PC-9 (cell line): ENCODE measurements at regions not wholly inside any gene's neighbourhood (a gene's known extent, or its start where the extent isn't known, plus 50 kb on each side); places are given as distances from the start of the nearest gene placed in this dataset.

Experiments used
- BruUV-seq: library from RNA; stranded (reverse); fragments of 400-500 nt; replicated peaks from 2 replicates; lab custom pipeline; 2021; lab: Mats Ljungman, UMichigan
- CTCF ChIA-PET: fragments of 300-600 bp; sonication (Branson Sonifier 250); formaldehyde crosslinking; loops from one replicate; lab custom pipeline; 2022; ENCODE audit warnings: antibody characterized with exemption; lab: Charles Lee
- POLR2A ChIA-PET: fragments of 300-600 bp; sonication (Branson Sonifier 250); formaldehyde crosslinking; loops from one replicate; lab custom pipeline; 2022; ENCODE audit warnings: antibody characterized with exemption; ENCODE audit not compliant: unreplicated experiment; lab: Charles Lee
- DNase-seq, 2 experiments: peaks; one replicate each; pipeline versions ENCODE4 v3.0.0 to v3.0.0-alpha.2; 2015 to 2022; ENCODE audit warnings: mixed read lengths in 1 of 2
- H2AFZ ChIP-seq: fragments of 200-600 bp; sonication (generic); 2 replicates; pipeline ENCODE4 v1.8.1; 2017; ENCODE audit warnings: antibody characterized with exemption
- H3F3A ChIP-seq: fragments of 200-600 bp; sonication (generic); 2 replicates; pipeline ENCODE4 v1.8.1; 2017; ENCODE audit warnings: antibody characterized with exemption, mild to moderate bottlenecking, low read depth; ENCODE audit not compliant: insufficient read depth
- H3K27ac ChIP-seq: fragments of 200-600 bp; sonication (generic); 2 replicates; pipeline ENCODE4 v1.6.1; 2016; ENCODE audit warnings: mixed run types
- H3K27me3 ChIP-seq: fragments of 200-600 bp; sonication (generic); 2 replicates; pipeline ENCODE4 v1.6.1; 2016; ENCODE audit warnings: low read depth, mixed run types; ENCODE audit not compliant: insufficient read depth
- H3K36me3 ChIP-seq: fragments of 200-600 bp; sonication (generic); 2 replicates; pipeline ENCODE4 v1.6.1; 2016; ENCODE audit warnings: low read depth, mixed run types
- H3K4me1 ChIP-seq: fragments of 200-600 bp; sonication (generic); replicated peaks from 2 replicates; pipeline ENCODE4 v1.6.1; 2016; ENCODE audit warnings: mixed run types; ENCODE audit not compliant: insufficient read depth
- H3K4me2 ChIP-seq: fragments of 200-600 bp; sonication (generic); 2 replicates; pipeline ENCODE4 v1.6.1; 2017; ENCODE audit warnings: mixed run types
- H3K4me3 ChIP-seq: fragments of 200-600 bp; sonication (generic); 2 replicates; pipeline ENCODE4 v1.6.1; 2016; ENCODE audit warnings: mixed run types
- H3K79me2 ChIP-seq: fragments of 200-600 bp; sonication (generic); 2 replicates; pipeline ENCODE4 v1.6.1; 2017; ENCODE audit warnings: low read depth, mixed run types
- H3K9me2 ChIP-seq: fragments of 200-600 bp; sonication (generic); 2 replicates; pipeline ENCODE4 v1.8.1; 2017; ENCODE audit warnings: mild to moderate bottlenecking; ENCODE audit not compliant: insufficient read depth
- H3K9me3 ChIP-seq: fragments of 200-600 bp; sonication (generic); 2 replicates; pipeline ENCODE4 v1.8.1; 2016; ENCODE audit warnings: low read depth; ENCODE audit not compliant: insufficient read depth
- H4K20me1 ChIP-seq: fragments of 200-600 bp; sonication (generic); 2 replicates; pipeline ENCODE4 v1.8.1; 2017; ENCODE audit not compliant: insufficient read depth
- CTCF ChIP-seq: fragments of 200-600 bp; sonication (generic); conservative IDR thresholded peaks from 2 replicates; pipeline ENCODE4 v1.6.1; 2017; ENCODE audit warnings: mixed run types, antibody characterized with exemption, mild to moderate bottlenecking, moderate library complexity
- EZH2 ChIP-seq: fragments of 200-600 bp; sonication (generic); IDR thresholded peaks from 2 replicates; pipeline ENCODE4 v1.8.0; 2017; ENCODE audit warnings: antibody characterized with exemption, low read depth
- intact Hi-C: fragments of 100-400 bp; cut with micrococcal nuclease; formaldehyde crosslinking; loops from one replicate; pipeline ENCODE4 v1.10.0; 2022; ENCODE audit not compliant: unreplicated experiment

- intact Hi-C loops: loop anchor here (1.0 kb wide), 1 partner anchor 1118 kb away; no protein-coding TSS in a partner anchor
- ChIA-PET POLR2A (no interaction called here), CTCF (interaction anchor here (0.6 to 2.7 kb wide), 3 partner anchors 85 to 1117 kb away, joined by 3 to 9 read pairs (median 3); no protein-coding TSS in a partner anchor)
- no peak for DNase-seq
- Histone ChIP-seq H3K4me2 (no peak overlapping the region), H3K9me2 (no peaks in the 10 kb centered on the region), H3K36me3 (no peaks in the 10 kb centered on the region), H3K79me2 (no peaks in the 10 kb centered on the region), H3K4me1 (no peaks in the 10 kb centered on the region), H4K20me1 (no peaks in the 10 kb centered on the region), H3K27me3 (no peaks in the 10 kb centered on the region), H3K4me3 (no peak overlapping the region), H2AFZ (no peak overlapping the region), H3K9me3 (no peaks in the 10 kb centered on the region), H3F3A (no peaks in the 10 kb centered on the region), H3K27ac (no peak overlapping the region)
- TF ChIP-seq CTCF (no peak), EZH2 (no peak)
- BruUV-seq: no TSS peak
Observed at GRCh38 chr6:74091794-74092157, 395.8 kb downstream of the CD109 start.

GRCh38 chr6:74091136-74091793 lies 395.3 kb downstream of the CD109 start:
- intact Hi-C loops: loop anchor here (1.0 kb wide), 1 partner anchor 1118 kb away; no protein-coding TSS in a partner anchor
- H3K79me2 ChIP-seq: no peaks in the 10 kb centered on the region
- no peaks in the 10 kb centered on the region for H3K9me2 ChIP-seq
- H3K4me1 ChIP-seq: no peaks in the 10 kb centered on the region
- no peak overlapping the region for H3K27ac ChIP-seq
- no peaks in the 10 kb centered on the region for H4K20me1 ChIP-seq
- no TSS peak for BruUV-seq
- H3K27me3 ChIP-seq: no peaks in the 10 kb centered on the region
- TF ChIP-seq EZH2: no peak
- TF ChIP-seq CTCF: peak; percentile 86
- no peak for DNase-seq
- POLR2A ChIA-PET: no interaction called here
- no peaks in the 10 kb centered on the region for H3K9me3 ChIP-seq
- no peak overlapping the region for H3K4me2 ChIP-seq
- CTCF ChIA-PET: interaction anchor here (0.5 to 2.7 kb wide), 4 partner anchors 86 to 1118 kb away, joined by 3 to 9 read pairs (median 3); no protein-coding TSS in a partner anchor
- H3K4me3 ChIP-seq: no peak overlapping the region
- no peaks in the 10 kb centered on the region for H3F3A ChIP-seq
- no peaks in the 10 kb centered on the region for H3K36me3 ChIP-seq
- H2AFZ ChIP-seq: no peak overlapping the region

- Histone ChIP-seq H3K27ac (no peak overlapping the region), H3K9me2 (no peaks in the 10 kb centered on the region), H3K27me3 (no peaks in the 10 kb centered on the region), H3F3A (no peaks in the 10 kb centered on the region), H3K4me2 (no peak overlapping the region), H3K79me2 (no peaks in the 10 kb centered on the region), H3K36me3 (no peaks in the 10 kb centered on the region), H3K4me3 (no peak overlapping the region), H2AFZ (no peak overlapping the region), H3K9me3 (no peaks in the 10 kb centered on the region), H4K20me1 (no peaks in the 10 kb centered on the region), H3K4me1 (no peaks in the 10 kb centered on the region)
- BruUV-seq: no TSS peak
- TF ChIP-seq EZH2 (no peak), CTCF (no peak)
- intact Hi-C loops: no loop called here
- no peak for DNase-seq
- ChIA-PET CTCF (interaction anchor here (0.7 kb wide), 1 partner anchor 1121 kb away, joined by 3 read pairs; no protein-coding TSS in a partner anchor), POLR2A (no interaction called here)
Observed at GRCh38 chr6:74087899-74088298, 391.9 kb downstream of the CD109 start.
